ENCODE measurements at regions not wholly inside any gene's neighbourhood (a gene's known extent, or its start where the extent isn't known, plus 50 kb on each side); places are given as distances from the start of the nearest gene placed in this dataset.

GRCh38 chr6:9168669-9169068, 733.3 kb upstream of the SLC35B3 start:
- H3K27ac ChIP-seq (ENCODE audit: low read depth, low read length) = no peak overlapping the region
- no peaks in the 10 kb centered on the region for H3K79me2 ChIP-seq (ENCODE audit: control insufficient read depth, insufficient read depth, low read length, unreplicated experiment)
- H3K27me3 ChIP-seq (ENCODE audit: insufficient read depth, low read length) = no peaks in the 10 kb centered on the region
- no peaks in the 10 kb centered on the region for H3K4me1 ChIP-seq (ENCODE audit: control insufficient read depth, insufficient read depth, low read length, unreplicated experiment)
- no peak overlapping the region for H2AFZ ChIP-seq (ENCODE audit: low read length, unreplicated experiment)
- no peak overlapping the region for H3K4me3 ChIP-seq (ENCODE audit: low read depth, low read length)
- H3K36me3 ChIP-seq (ENCODE audit: insufficient read depth, low read length) = no peaks in the 10 kb centered on the region

GRCh38 chr6:9161731-9162130, 726.4 kb upstream of the SLC35B3 start:
- Histone ChIP-seq H3K27ac (ENCODE audit: low read depth, low read length) (no peak overlapping the region), H3K36me3 (ENCODE audit: insufficient read depth, low read length) (no peaks in the 10 kb centered on the region), H3K79me2 (ENCODE audit: control insufficient read depth, insufficient read depth, low read length, unreplicated experiment) (no peaks in the 10 kb centered on the region), H2AFZ (ENCODE audit: low read length, unreplicated experiment) (no peak overlapping the region), H3K27me3 (ENCODE audit: insufficient read depth, low read length) (no peaks in the 10 kb centered on the region), H3K4me3 (ENCODE audit: low read depth, low read length) (no peak overlapping the region), H3K4me1 (ENCODE audit: control insufficient read depth, insufficient read depth, low read length, unreplicated experiment) (no peaks in the 10 kb centered on the region)

GRCh38 chr6:9159051-9159450, 723.7 kb upstream of the SLC35B3 start:
- Histone ChIP-seq H3K27ac (ENCODE audit: low read depth, low read length) (no peak overlapping the region), H3K36me3 (ENCODE audit: insufficient read depth, low read length) (no peaks in the 10 kb centered on the region), H3K4me1 (ENCODE audit: control insufficient read depth, insufficient read depth, low read length, unreplicated experiment) (no peaks in the 10 kb centered on the region), H3K4me3 (ENCODE audit: low read depth, low read length) (no peak overlapping the region), H3K79me2 (ENCODE audit: control insufficient read depth, insufficient read depth, low read length, unreplicated experiment) (no peaks in the 10 kb centered on the region), H2AFZ (ENCODE audit: low read length, unreplicated experiment) (no peak overlapping the region), H3K27me3 (ENCODE audit: insufficient read depth, low read length) (no peaks in the 10 kb centered on the region)

GRCh38 chr6:9155836-9156235, 720.5 kb upstream of the SLC35B3 start:
- Histone ChIP-seq H3K36me3 (ENCODE audit: insufficient read depth, low read length) (no peaks in the 10 kb centered on the region), H3K27ac (ENCODE audit: low read depth, low read length) (no peak overlapping the region), H3K4me3 (ENCODE audit: low read depth, low read length) (no peak overlapping the region), H3K79me2 (ENCODE audit: control insufficient read depth, insufficient read depth, low read length, unreplicated experiment) (no peaks in the 10 kb centered on the region), H3K27me3 (ENCODE audit: insufficient read depth, low read length) (no peaks in the 10 kb centered on the region), H2AFZ (ENCODE audit: low read length, unreplicated experiment) (no peak overlapping the region), H3K4me1 (ENCODE audit: control insufficient read depth, insufficient read depth, low read length, unreplicated experiment) (no peaks in the 10 kb centered on the region)

GRCh38 chr6:9143140-9143539, 707.8 kb upstream of the SLC35B3 start:
- no peaks in the 10 kb centered on the region for H3K27me3 ChIP-seq (ENCODE audit: insufficient read depth, low read length)
- H3K4me1 ChIP-seq (ENCODE audit: control insufficient read depth, insufficient read depth, low read length, unreplicated experiment) = no peaks in the 10 kb centered on the region
- H2AFZ ChIP-seq (ENCODE audit: low read length, unreplicated experiment) = no peak overlapping the region
- H3K36me3 ChIP-seq (ENCODE audit: insufficient read depth, low read length) = no peaks in the 10 kb centered on the region
- no peak overlapping the region for H3K27ac ChIP-seq (ENCODE audit: low read depth, low read length)
- no peaks in the 10 kb centered on the region for H3K79me2 ChIP-seq (ENCODE audit: control insufficient read depth, insufficient read depth, low read length, unreplicated experiment)
- H3K4me3 ChIP-seq (ENCODE audit: low read depth, low read length) = no peak overlapping the region

GRCh38 chr6:9140951-9141460, 705.7 kb upstream of the SLC35B3 start:
- no peak overlapping the region for H3K4me3 ChIP-seq (ENCODE audit: low read depth, low read length)
- H3K4me1 ChIP-seq (ENCODE audit: control insufficient read depth, insufficient read depth, low read length, unreplicated experiment) = no peaks in the 10 kb centered on the region
- H3K79me2 ChIP-seq (ENCODE audit: control insufficient read depth, insufficient read depth, low read length, unreplicated experiment) = no peaks in the 10 kb centered on the region
- H3K27ac ChIP-seq (ENCODE audit: low read depth, low read length) = no peak overlapping the region
- no peaks in the 10 kb centered on the region for H3K36me3 ChIP-seq (ENCODE audit: insufficient read depth, low read length)
- no peaks in the 10 kb centered on the region for H3K27me3 ChIP-seq (ENCODE audit: insufficient read depth, low read length)
- H2AFZ ChIP-seq (ENCODE audit: low read length, unreplicated experiment) = no peak overlapping the region

GRCh38 chr6:9140172-9140571, 704.8 kb upstream of the SLC35B3 start:
- Histone ChIP-seq H3K4me1 (ENCODE audit: control insufficient read depth, insufficient read depth, low read length, unreplicated experiment) (no peaks in the 10 kb centered on the region), H3K36me3 (ENCODE audit: insufficient read depth, low read length) (no peaks in the 10 kb centered on the region), H3K4me3 (ENCODE audit: low read depth, low read length) (no peak overlapping the region), H2AFZ (ENCODE audit: low read length, unreplicated experiment) (no peak overlapping the region), H3K27ac (ENCODE audit: low read depth, low read length) (no peak overlapping the region), H3K27me3 (ENCODE audit: insufficient read depth, low read length) (no peaks in the 10 kb centered on the region), H3K79me2 (ENCODE audit: control insufficient read depth, insufficient read depth, low read length, unreplicated experiment) (no peaks in the 10 kb centered on the region)

GRCh38 chr6:9139746-9140145, 704.4 kb upstream of the SLC35B3 start:
- H3K4me3 ChIP-seq (ENCODE audit: low read depth, low read length) = no peak overlapping the region
- H3K4me1 ChIP-seq (ENCODE audit: control insufficient read depth, insufficient read depth, low read length, unreplicated experiment) = no peaks in the 10 kb centered on the region
- no peaks in the 10 kb centered on the region for H3K36me3 ChIP-seq (ENCODE audit: insufficient read depth, low read length)
- H3K27me3 ChIP-seq (ENCODE audit: insufficient read depth, low read length) = no peaks in the 10 kb centered on the region
- H2AFZ ChIP-seq (ENCODE audit: low read length, unreplicated experiment) = no peak overlapping the region
- H3K79me2 ChIP-seq (ENCODE audit: control insufficient read depth, insufficient read depth, low read length, unreplicated experiment) = no peaks in the 10 kb centered on the region
- H3K27ac ChIP-seq (ENCODE audit: low read depth, low read length) = no peak overlapping the region

- no peak overlapping the region for H2AFZ ChIP-seq (ENCODE audit: low read length, unreplicated experiment)
- H3K4me3 ChIP-seq (ENCODE audit: low read depth, low read length) = no peak overlapping the region
- no peaks in the 10 kb centered on the region for H3K36me3 ChIP-seq (ENCODE audit: insufficient read depth, low read length)
- H3K79me2 ChIP-seq (ENCODE audit: control insufficient read depth, insufficient read depth, low read length, unreplicated experiment) = no peaks in the 10 kb centered on the region
- no peaks in the 10 kb centered on the region for H3K4me1 ChIP-seq (ENCODE audit: control insufficient read depth, insufficient read depth, low read length, unreplicated experiment)
- no peaks in the 10 kb centered on the region for H3K27me3 ChIP-seq (ENCODE audit: insufficient read depth, low read length)
- no peak overlapping the region for H3K27ac ChIP-seq (ENCODE audit: low read depth, low read length)
Measured at GRCh38 chr6:9138936-9139335, 703.6 kb upstream of the SLC35B3 start.

- no peak overlapping the region for H3K4me3 ChIP-seq (ENCODE audit: low read depth, low read length)
- H3K79me2 ChIP-seq (ENCODE audit: control insufficient read depth, insufficient read depth, low read length, unreplicated experiment) = no peaks in the 10 kb centered on the region
- no peaks in the 10 kb centered on the region for H3K4me1 ChIP-seq (ENCODE audit: control insufficient read depth, insufficient read depth, low read length, unreplicated experiment)
- no peak overlapping the region for H3K27ac ChIP-seq (ENCODE audit: low read depth, low read length)
- H2AFZ ChIP-seq (ENCODE audit: low read length, unreplicated experiment) = no peak overlapping the region
- H3K36me3 ChIP-seq (ENCODE audit: insufficient read depth, low read length) = no peaks in the 10 kb centered on the region
- no peaks in the 10 kb centered on the region for H3K27me3 ChIP-seq (ENCODE audit: insufficient read depth, low read length)
Measured at GRCh38 chr6:9136141-9136822, 700.9 kb upstream of the SLC35B3 start.

GRCh38 chr6:9131616-9132015, 696.3 kb upstream of the SLC35B3 start:
- Histone ChIP-seq H3K4me3 (ENCODE audit: low read depth, low read length) (no peak overlapping the region), H3K79me2 (ENCODE audit: control insufficient read depth, insufficient read depth, low read length, unreplicated experiment) (no peaks in the 10 kb centered on the region), H3K27ac (ENCODE audit: low read depth, low read length) (no peak overlapping the region), H2AFZ (ENCODE audit: low read length, unreplicated experiment) (no peak overlapping the region), H3K4me1 (ENCODE audit: control insufficient read depth, insufficient read depth, low read length, unreplicated experiment) (no peaks in the 10 kb centered on the region), H3K36me3 (ENCODE audit: insufficient read depth, low read length) (no peaks in the 10 kb centered on the region), H3K27me3 (ENCODE audit: insufficient read depth, low read length) (no peaks in the 10 kb centered on the region)

Measured in ACC112 (cell line).